K562 (cell line): ENCODE measurements at regions not wholly inside any gene's neighbourhood (a gene's known extent, or its start where the extent isn't known, plus 50 kb on each side); places are given as distances from the start of the nearest gene placed in this dataset.

Source experiments
- ATAC-seq: fragments of 200-7000 bp; cut with Tn5 transposase; 3 replicates; pipeline ENCODE4 v1.9.1; 2020; ENCODE audit warnings: moderate library complexity
- BruUV-seq: library from RNA; stranded (reverse); fragments of 400-500 nt; replicated peaks from 2 replicates; lab custom pipeline; 2021; lab: Mats Ljungman, UMichigan
- CTCF ChIA-PET: fragments of 300-600 bp; formaldehyde crosslinking; extraction: SDS; loops from one replicate; lab custom pipeline; 2021; ENCODE audit warnings: low intra/inter-chr PET ratio; lab: Yijun Ruan, JAX
- POLR2A ChIA-PET: fragments of 300-600, 350-650 bp; sonication (Branson Sonifier 250); formaldehyde crosslinking; extraction: SDS; loops from one replicate; lab custom pipeline; 2021; ENCODE audit warnings: antibody characterized with exemption, inconsistent platforms; lab: Yijun Ruan, JAX
- DNase-seq, 4 experiments: peaks; one replicate each; pipeline versions ENCODE4 v3.0.0 to v3.0.0-alpha.2; 2011 to 2018; ENCODE audit warnings: low spot score in 3 of 4, mixed read lengths in 3 of 4; ENCODE audit errors: extremely low read depth in 1 of 4
- FAIRE-seq: peaks from 2 replicates; lab custom pipeline; 2011; peaks lifted over from hg19 to GRCh38; lab: Jason Lieb, UNC
- H2AFZ ChIP-seq: 2 replicates; pipeline ENCODE4 v1.6.0; 2011; ENCODE audit warnings: low read depth, low read length, control low read depth, inconsistent platforms
- H3K27ac ChIP-seq: fragments of 200-600 bp; 3 replicates; pipeline ENCODE4 v1.8.0; 2011; ENCODE audit warnings: low read depth, mild to moderate bottlenecking, control low read depth, inconsistent platforms, low read length, moderate library complexity, mixed read lengths; ENCODE audit errors: extremely low read depth
- H3K27me3 ChIP-seq, 2 experiments: fragments of 300-600 bp in 1 of 2; 2 replicates in 1 of 2; 3 replicates in 1 of 2; pipeline versions ENCODE4 v1.6.0 to v1.8.0; 2011; ENCODE audit warnings: inconsistent platforms in 2 of 2, low read length in 2 of 2, mild to moderate bottlenecking in 1 of 2, mixed read lengths in 1 of 2, moderate library complexity in 1 of 2; ENCODE audit not compliant: control insufficient read depth in 2 of 2, insufficient read depth in 2 of 2
- H3K36me3 ChIP-seq: fragments of 300-600 bp; 3 replicates; pipeline ENCODE4 v1.8.0; 2011; ENCODE audit warnings: mild to moderate bottlenecking, low read length, inconsistent platforms; ENCODE audit not compliant: control insufficient read depth, insufficient read depth
- H3K4me1 ChIP-seq, 2 experiments: fragments of 200-600 bp in 1 of 2; replicated peaks in 1 of 2; 2 replicates in 1 of 2; 3 replicates in 1 of 2; pipeline versions ENCODE4 v1.5.1 to v1.8.0; 2011; ENCODE audit warnings: inconsistent platforms in 2 of 2, low read length in 2 of 2, mild to moderate bottlenecking in 1 of 2, mixed read lengths in 1 of 2, moderate library complexity in 1 of 2; ENCODE audit not compliant: control insufficient read depth in 2 of 2, insufficient read depth in 2 of 2
- H3K4me2 ChIP-seq: 2 replicates; pipeline ENCODE4 v1.6.1; 2011; ENCODE audit warnings: low read length, control low read depth, inconsistent platforms, mixed read lengths; ENCODE audit not compliant: insufficient read depth
- H3K4me3 ChIP-seq: fragments of 200-600 bp; sonication (generic), shearing (Covaris generic); 2 replicates; pipeline ENCODE4 v1.5.1; 2016; ENCODE audit warnings: control low read depth, inconsistent platforms
- H3K79me2 ChIP-seq: fragments of 200-600 bp; 3 replicates; pipeline ENCODE4 v1.8.0; 2011; ENCODE audit warnings: low read length, inconsistent platforms; ENCODE audit not compliant: control insufficient read depth, insufficient read depth
- H3K9ac ChIP-seq, 2 experiments: 2 replicates each; pipeline versions ENCODE4 v1.6.0 to v1.6.1; 2011; ENCODE audit warnings: low read depth in 2 of 2, low read length in 2 of 2, control low read depth in 1 of 2, inconsistent platforms in 1 of 2, mild to moderate bottlenecking in 1 of 2, mixed read lengths in 1 of 2; ENCODE audit not compliant: insufficient read depth in 1 of 2
- H3K9me1 ChIP-seq: one replicate; pipeline ENCODE4 v1.6.0; 2011; ENCODE audit warnings: inconsistent platforms, mild to moderate bottlenecking, low read length, moderate library complexity; ENCODE audit not compliant: control insufficient read depth, insufficient read depth
- H3K9me3 ChIP-seq: replicated peaks from 2 replicates; pipeline ENCODE4 v1.5.1; 2011; ENCODE audit warnings: low read depth, low read length, inconsistent platforms; ENCODE audit not compliant: control insufficient read depth, insufficient read depth
- H4K20me1 ChIP-seq: replicated peaks from 2 replicates; pipeline ENCODE4 v1.6.1; 2011; ENCODE audit warnings: low read length, inconsistent platforms, mixed read lengths; ENCODE audit not compliant: control insufficient read depth, insufficient read depth
- CBX1 ChIP-seq: sonication (generic); IDR thresholded peaks from 2 replicates; pipeline ENCODE4 v1.6.1; 2016; ENCODE audit warnings: antibody characterized with exemption, low read depth, mild to moderate bottlenecking
- CTCF ChIP-seq, 3 experiments: IDR thresholded peaks in 2 of 3; conservative IDR thresholded peaks in 1 of 3; 2 replicates each; pipeline ENCODE4 v1.5.1; 2011 to 2012; ENCODE audit warnings: low read length in 3 of 3, mild to moderate bottlenecking in 3 of 3, control low read depth in 2 of 3, improper control_type of control experiment in 1 of 3, inconsistent platforms in 1 of 3, low read depth in 1 of 3, mixed read lengths in 1 of 3, moderate library complexity in 1 of 3; ENCODE audit not compliant: insufficient read depth in 2 of 3
- GABPA ChIP-seq: fragments of 200-800 bp; sonication (Bioruptor generic); conservative IDR thresholded peaks from 2 replicates; pipeline ENCODE4 v1.6.1; 2016; ENCODE audit warnings: low read depth, missing genetic modification characterization, missing compliant biosample characterization
- HDGF ChIP-seq: fragments of 450-650 bp; IDR thresholded peaks from 2 replicates; pipeline ENCODE4 v1.6.1; 2016
- KHSRP ChIP-seq: fragments of 450-650 bp; IDR thresholded peaks from 2 replicates; pipeline ENCODE4 v1.6.1; 2017
- LCOR ChIP-seq: sonication (generic); formaldehyde crosslinking; IDR thresholded peaks from 2 replicates; pipeline ENCODE4 v1.8.0; 2022; ENCODE audit warnings: mild to moderate bottlenecking, missing genetic modification reagents
- PTBP1 ChIP-seq: fragments of 200-400 bp; formaldehyde crosslinking; IDR thresholded peaks from 2 replicates; pipeline ENCODE4 v1.6.1; 2017; ENCODE audit warnings: low read depth, low read length
- RBBP5 ChIP-seq: fragments of 200-600 bp; sonication (generic); IDR thresholded peaks from 2 replicates; pipeline ENCODE4 v1.6.1; 2012; ENCODE audit warnings: borderline replicate concordance, mild to moderate bottlenecking, low read length, control low read depth, inconsistent platforms; ENCODE audit not compliant: insufficient read depth, poor library complexity, severe bottlenecking
- RBM22 ChIP-seq: fragments of 200-400 bp; formaldehyde crosslinking; IDR thresholded peaks from 2 replicates; pipeline ENCODE4 v1.6.1; 2018; ENCODE audit warnings: low read length, low read depth; ENCODE audit not compliant: poor library complexity, severe bottlenecking
- RFX5 ChIP-seq: IDR thresholded peaks from 2 replicates; pipeline ENCODE4 v1.6.1; 2011; ENCODE audit warnings: low read depth, mild to moderate bottlenecking, improper control_type of control experiment, low read length
- YY1 ChIP-seq, 3 experiments: IDR thresholded peaks; 2 replicates each; pipeline ENCODE4 v1.6.1; 2011; ENCODE audit warnings: low read length in 2 of 3, mild to moderate bottlenecking in 2 of 3, moderate library complexity in 2 of 3, borderline replicate concordance in 1 of 3, control low read depth in 1 of 3, low read depth in 1 of 3; ENCODE audit not compliant: insufficient read depth in 3 of 3, insufficient replicate concordance in 2 of 3, control insufficient read depth in 1 of 3, insufficient read length in 1 of 3; ENCODE audit errors: extremely low read depth in 1 of 3
- ZBTB49 ChIP-seq: sonication (generic); formaldehyde crosslinking; IDR thresholded peaks from 2 replicates; pipeline ENCODE4 v1.8.0; 2022; ENCODE audit warnings: missing genetic modification reagents, mild to moderate bottlenecking, borderline replicate concordance
- ZKSCAN1 ChIP-seq: fragments of 150-350 bp; IDR thresholded peaks from 2 replicates; pipeline ENCODE4 v1.6.1; 2016; ENCODE audit warnings: low read depth, low read length
- ZKSCAN8 ChIP-seq: fragments of 200-800 bp; sonication (Bioruptor generic); IDR thresholded peaks from 2 replicates; pipeline ENCODE4 v1.6.1; 2016; ENCODE audit warnings: missing genetic modification characterization, missing compliant biosample characterization
- ZNF175 ChIP-seq: fragments of 200-800 bp; sonication (Bioruptor generic); IDR thresholded peaks from 2 replicates; pipeline ENCODE4 v1.6.1; 2016; ENCODE audit warnings: low read depth, mild to moderate bottlenecking, missing genetic modification characterization, missing compliant biosample characterization
- ZNF184 ChIP-seq: sonication (generic); formaldehyde crosslinking; IDR thresholded peaks from 2 replicates; pipeline ENCODE4 v1.5.0; 2020; ENCODE audit warnings: missing genetic modification reagents
- ZNF280A ChIP-seq: fragments of 450-650 bp; IDR thresholded peaks from 2 replicates; pipeline ENCODE4 v1.6.1; 2018; ENCODE audit warnings: mild to moderate bottlenecking, low read depth; ENCODE audit not compliant: partially characterized antibody
- WGBS: fragments of 100-300 bp; shearing (Covaris generic); methylation state at CpG from one replicate; pipeline ENCODE4 v1.1.6; 2016; ENCODE audit warnings: low coverage, mixed read lengths; ENCODE audit not compliant: insufficient coverage; ENCODE audit errors: missing lambda C conversion rate; 5-methylcytosine and 5-hydroxymethylcytosine counted together
- in situ Hi-C: fragments of 300-500 bp; cut with MboI; formaldehyde crosslinking; loops from 4 replicates; pipeline ENCODE4 v1.15.0; 2018; ENCODE audit warnings: inconsistent platforms, mixed read lengths
- intact Hi-C: fragments of 100-400 bp; cut with micrococcal nuclease; formaldehyde crosslinking; loops from 2 replicates; pipeline ENCODE4 v1.14.2; 2022

- Histone ChIP-seq H3K9me3 (no peaks in the 10 kb centered on the region), H3K9me1 (no peaks in the 10 kb centered on the region), H3K9ac (no peak overlapping the region), H3K4me2 (no peak overlapping the region), H3K27ac (no peak overlapping the region), H2AFZ (no peak overlapping the region), H3K4me3 (no peak overlapping the region), H4K20me1 (no peaks in the 10 kb centered on the region), H3K4me1 (no peaks in the 10 kb centered on the region), H3K27me3 (no peaks in the 10 kb centered on the region), H3K79me2 (no peaks in the 10 kb centered on the region), H3K36me3 (no peaks in the 10 kb centered on the region)
- ChIA-PET POLR2A (no interaction called here), CTCF (no interaction called here)
- in situ Hi-C loops (no loop called here), intact Hi-C loops (no loop called here)
- TF ChIP-seq YY1 (IDR thresholded peaks at IDR 0.05; ENCODE audit: borderline replicate concordance in 1 of 3, control insufficient read depth in 1 of 3, extremely low read depth in 1 of 3, insufficient read depth in 3 of 3, insufficient read length in 1 of 3, insufficient replicate concordance in 2 of 3, low read depth in 1 of 3, low read length in 2 of 3) = no peak
- TF ChIP-seq HDGF = no peak
- TF ChIP-seq CBX1 = no peak
- no peak for TF ChIP-seq PTBP1
- TF ChIP-seq RBM22 = no peak
- TF ChIP-seq ZKSCAN1 = no peak
- no peak for TF ChIP-seq ZNF175 (CRISPR knock-in tag)
- no peak for TF ChIP-seq LCOR (CRISPR knock-in tag)
- TF ChIP-seq RFX5 = no peak
- no peak for TF ChIP-seq ZKSCAN8 (CRISPR knock-in tag)
- TF ChIP-seq KHSRP = no peak
- TF ChIP-seq RBBP5 = no peak
- TF ChIP-seq ZBTB49 = no peak
- no peak for TF ChIP-seq ZNF184
- no peak for TF ChIP-seq CTCF (IDR thresholded peaks at IDR 0.05 in 2 of 3, conservative IDR thresholded peaks at IDR 0.05 in 1 of 3; ENCODE audit: insufficient read depth in 2 of 3, low read depth in 1 of 3, low read length in 3 of 3)
- TF ChIP-seq ZNF280A = no peak
- no peak for TF ChIP-seq GABPA
- BruUV-seq = no TSS peak
- ATAC-seq = no peak
- DNase-seq = no peak
- FAIRE-seq = no peak
- WGBS = 0% methylated on average over 1 of the region's 1 CpG
Observed at GRCh38 chr13:103195762-103196161, 129.5 kb upstream of the SLC10A2 start.
